GM19351 (cell line): ENCODE measurements at regions not wholly inside any gene's neighbourhood (a gene's known extent, or its start where the extent isn't known, plus 50 kb on each side); places are given as distances from the start of the nearest gene placed in this dataset.
A peak's percentile ranks its signal among the peaks of the same experiment; 100 is the strongest.

Experiments used
- ATAC-seq: cut with Tn5 transposase; IDR thresholded peaks from one replicate; pipeline ENCODE4 v1.9.1; 2021; ENCODE audit warnings: mild to moderate bottlenecking, moderate library complexity; ENCODE audit not compliant: unreplicated experiment

DNA sequence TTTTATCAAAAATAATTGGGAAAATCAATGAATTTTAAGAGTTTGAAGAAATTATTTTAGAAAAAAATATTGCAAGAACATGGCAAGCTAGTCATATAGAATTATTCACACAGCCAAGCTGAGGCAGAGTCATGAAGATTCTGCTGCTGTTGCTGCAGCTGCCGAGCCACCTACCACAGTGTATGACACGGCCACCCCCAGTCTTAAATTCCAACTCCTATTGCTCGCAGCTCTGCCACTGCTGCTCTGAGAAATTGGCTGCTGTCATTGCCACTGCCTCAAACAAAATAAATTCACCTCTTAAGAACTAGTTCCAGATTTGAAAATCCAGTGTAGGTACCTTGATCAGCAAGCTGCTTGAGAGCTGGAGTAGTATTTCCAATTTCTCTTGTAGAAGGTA is 1318.8 kb upstream of the ACO1 start:
- no peak for ATAC-seq

- no peak for ATAC-seq
Observed at GRCh38 chr9:31067418-31067817, 1317.0 kb upstream of the ACO1 start.

GRCh38 chr9:31071606-31072286 is 1312.7 kb upstream of the ACO1 start:
- no peak for ATAC-seq

DNA sequence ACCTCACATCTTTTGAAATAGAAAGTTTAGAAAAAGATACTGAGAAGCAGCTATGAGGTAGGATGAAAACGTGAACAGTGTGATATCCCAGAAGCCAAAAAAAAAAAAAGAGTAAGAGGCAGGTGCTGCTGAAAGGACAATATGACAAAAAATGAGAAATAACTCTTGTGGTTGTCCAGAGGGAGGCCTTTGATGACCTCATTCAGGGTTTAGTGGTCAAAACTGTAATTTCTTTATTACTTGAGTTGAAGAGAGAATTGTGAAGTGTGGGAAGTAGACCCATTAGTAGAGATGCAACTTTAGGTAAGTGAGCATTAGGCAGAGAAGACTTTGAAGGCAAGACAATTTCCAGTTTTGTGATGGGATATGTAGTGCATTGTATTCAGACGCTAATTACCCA is 1306.3 kb upstream of the ACO1 start:
- ATAC-seq: peak; percentile 93

DNA sequence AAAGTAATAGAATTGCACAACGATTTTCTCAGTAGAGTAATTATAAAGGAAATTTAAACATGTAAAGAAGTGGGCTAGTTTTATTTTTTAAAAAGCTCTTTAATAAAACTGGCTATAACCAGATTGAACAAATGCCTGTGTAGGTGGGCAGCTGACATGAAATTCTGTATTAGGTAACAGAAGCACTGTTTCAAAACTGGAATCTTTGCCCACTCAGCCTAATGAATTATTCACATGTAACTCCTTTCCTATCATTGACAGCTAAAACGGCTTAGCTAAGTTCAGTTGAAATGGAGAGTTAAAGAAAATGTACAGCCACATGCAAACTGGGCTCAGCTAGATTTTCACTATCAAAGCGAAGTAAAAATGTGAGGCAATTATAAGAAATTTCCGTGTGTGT is 1300.1 kb upstream of the ACO1 start:
- no peak for ATAC-seq

GRCh38 chr9:31089549-31090221 is 1294.8 kb upstream of the ACO1 start:
- no peak for ATAC-seq

DNA sequence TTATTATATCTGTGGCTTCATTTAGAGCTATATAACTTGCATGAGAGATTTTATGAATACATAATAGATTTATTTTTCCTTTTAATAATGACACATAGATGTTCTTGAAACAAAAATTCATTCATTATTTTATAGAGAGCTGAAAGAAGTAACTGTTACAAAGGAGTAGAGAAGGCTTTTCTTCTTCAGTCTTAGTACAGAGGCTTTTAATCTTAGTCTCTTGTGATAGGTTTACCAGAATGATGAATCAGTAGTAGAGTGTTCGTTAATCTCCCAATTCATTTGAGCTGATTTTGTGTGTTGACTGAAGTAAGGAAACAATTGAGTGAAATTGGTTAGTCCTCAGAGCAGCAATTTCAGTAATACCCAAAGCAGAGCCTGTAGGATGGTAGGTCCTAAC is 1284.1 kb upstream of the ACO1 start:
- no peak for ATAC-seq

GRCh38 chr9:31103836-31104235 is 1280.6 kb upstream of the ACO1 start:
- no peak for ATAC-seq

GRCh38 chr9:31104249-31104648 is 1280.2 kb upstream of the ACO1 start:
- no peak for ATAC-seq

DNA sequence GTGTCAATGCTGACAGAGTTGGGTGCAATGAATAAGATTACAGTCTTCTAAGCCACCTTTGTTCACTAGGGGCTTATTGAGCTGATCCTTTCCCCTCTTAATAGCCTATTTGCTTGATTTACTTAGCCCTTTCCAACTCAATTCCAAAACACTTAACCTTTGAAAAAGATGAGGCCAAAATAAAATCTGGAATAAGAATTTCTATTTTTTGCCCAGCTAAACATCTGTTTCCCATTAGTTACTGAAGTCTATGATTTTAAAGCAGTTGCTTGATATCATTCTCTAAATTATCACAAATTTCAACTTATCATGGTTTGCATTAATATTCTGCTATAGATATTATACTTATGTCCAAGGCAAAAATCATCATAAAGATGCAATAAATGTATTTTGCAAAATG is 1272.0 kb upstream of the ACO1 start:
- ATAC-seq: no peak

DNA sequence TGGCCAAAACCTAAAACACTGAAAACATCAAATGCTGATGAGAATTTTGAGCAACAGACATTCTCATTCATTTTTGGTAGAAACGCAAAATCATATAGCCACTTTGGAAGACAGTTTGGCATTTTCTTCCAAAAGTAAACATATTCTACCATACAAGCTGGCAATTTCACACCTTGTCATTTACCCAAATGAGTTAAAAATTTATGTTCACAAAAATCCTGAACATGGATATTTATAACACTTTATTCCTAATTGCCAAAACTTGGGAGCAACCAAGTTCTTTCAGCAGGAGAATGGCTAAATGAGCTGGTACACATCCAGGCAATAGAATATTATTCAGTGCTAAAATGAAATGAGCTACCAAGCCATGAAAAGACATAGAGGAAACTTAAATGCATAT is 1270.1 kb upstream of the ACO1 start:
- ATAC-seq: no peak

DNA sequence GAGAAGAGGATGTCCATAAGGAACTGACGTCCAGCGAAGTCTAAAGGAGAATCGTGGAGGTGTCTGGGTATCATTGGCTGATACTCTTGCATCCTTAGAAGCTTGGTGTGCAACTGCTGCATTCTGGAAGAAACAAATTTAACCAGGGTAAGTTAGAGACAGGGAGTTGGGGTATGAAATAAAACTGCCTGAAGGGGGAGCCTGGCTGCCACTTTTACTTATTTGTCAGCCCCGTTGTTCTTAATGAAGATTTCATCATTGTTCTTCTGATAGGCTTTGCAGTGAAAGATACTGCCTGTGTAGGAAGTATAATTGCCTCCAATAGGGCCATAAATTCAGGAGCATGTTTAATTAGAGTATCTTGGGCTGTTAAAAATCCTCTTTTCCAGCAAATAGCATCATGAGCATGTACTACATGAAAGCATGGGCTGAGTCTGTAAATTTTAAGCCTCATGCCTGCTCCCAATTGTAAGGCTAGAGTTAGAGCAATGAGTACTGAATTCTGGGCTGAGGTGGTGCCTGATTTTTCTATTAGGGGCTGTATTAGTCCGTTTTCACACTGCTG is 1264.5 kb upstream of the ACO1 start:
- peak; percentile 96 for ATAC-seq

DNA sequence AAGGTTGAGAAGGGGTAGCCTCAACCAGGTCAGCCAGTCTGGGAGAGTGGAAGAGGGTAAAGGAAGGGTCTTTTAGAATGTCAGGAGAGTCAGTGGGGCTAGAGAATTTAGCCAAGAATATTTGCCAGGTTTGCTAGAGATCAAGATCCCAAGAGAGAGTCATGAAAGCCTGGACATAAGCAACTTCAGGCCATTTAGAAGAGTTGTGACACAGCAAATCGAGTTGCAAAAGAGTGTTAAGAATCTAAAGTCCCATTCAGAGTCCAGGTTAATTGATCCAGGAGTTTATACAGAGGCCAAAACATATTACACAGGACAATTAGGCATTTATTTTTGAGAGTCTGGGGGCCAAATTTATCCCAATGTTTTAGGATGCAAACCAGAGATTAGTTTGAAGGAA is 1260.1 kb upstream of the ACO1 start:
- ATAC-seq: no peak

DNA sequence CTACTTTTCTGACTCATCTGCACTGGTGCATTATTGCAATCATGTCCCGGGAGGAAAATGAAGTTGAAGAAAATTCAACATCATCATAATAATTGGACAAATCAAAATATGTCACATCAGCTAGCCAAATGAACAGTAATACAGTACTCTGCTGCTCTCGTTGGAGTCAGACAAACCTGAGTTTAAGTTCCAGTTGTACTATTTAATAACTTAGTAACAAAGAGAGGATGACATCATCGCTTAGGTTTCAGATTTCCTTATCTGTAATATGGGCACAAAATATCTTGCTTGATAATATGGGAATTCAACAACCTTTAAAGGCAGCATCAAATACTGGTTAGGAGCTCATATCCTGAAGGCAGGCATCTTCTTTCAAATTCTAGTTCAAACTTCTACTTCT is 1248.9 kb upstream of the ACO1 start:
- no peak for ATAC-seq

- ATAC-seq: no peak
Observed at GRCh38 chr9:31136524-31136923, 1247.9 kb upstream of the ACO1 start.

GRCh38 chr9:31137176-31138160 is 1247.0 kb upstream of the ACO1 start:
- ATAC-seq: no peak

DNA sequence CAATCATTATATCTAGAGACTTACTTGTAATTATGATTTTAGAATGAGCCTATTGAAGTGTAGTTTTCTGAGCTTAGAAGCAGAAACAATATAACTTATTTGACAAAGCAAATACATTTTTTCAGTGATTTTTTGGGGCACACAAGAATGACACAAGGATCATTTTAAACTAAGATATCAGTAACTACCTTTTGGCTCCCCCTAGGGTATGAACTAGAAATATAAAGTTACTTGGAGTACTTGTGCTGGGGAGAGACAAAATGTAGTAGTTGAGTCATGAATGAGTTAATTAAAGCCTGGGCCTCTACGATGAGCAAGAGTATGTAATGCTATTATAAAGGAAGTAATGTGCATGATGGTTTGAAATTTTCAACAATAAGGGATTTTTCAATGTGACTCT is 1244.1 kb upstream of the ACO1 start:
- ATAC-seq: peak; percentile 64

- no peak for ATAC-seq
Observed at GRCh38 chr9:31142456-31142855, 1242.0 kb upstream of the ACO1 start.

DNA sequence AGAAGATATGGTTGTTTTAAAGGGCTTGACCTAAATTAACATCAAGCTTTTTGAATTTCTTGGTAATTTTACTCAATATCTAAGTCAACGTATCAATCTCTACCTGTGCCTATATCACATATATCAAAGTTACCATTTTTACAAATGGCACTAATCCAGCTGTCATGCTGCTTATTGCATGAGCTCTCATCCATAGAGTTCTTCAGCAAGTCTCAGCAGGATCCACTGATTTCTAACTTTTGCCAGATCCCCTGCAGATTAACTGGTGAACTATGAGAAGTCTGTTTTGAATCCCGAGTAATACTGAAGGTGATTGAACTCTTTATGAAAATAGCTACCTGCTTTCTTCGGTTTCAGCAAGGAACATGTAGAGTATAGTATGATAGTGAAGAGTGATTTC is 1239.8 kb upstream of the ACO1 start:
- no peak for ATAC-seq

GRCh38 chr9:31146485-31147166 is 1237.8 kb upstream of the ACO1 start:
- peak; percentile 93 for ATAC-seq
